ENCODE measurements at regions not wholly inside any gene's neighbourhood (a gene's known extent, or its start where the extent isn't known, plus 50 kb on each side); places are given as distances from the start of the nearest gene placed in this dataset.
"Not testable (repeated sequence)": the region's sequence is repeated elsewhere in the genome, so short reads cannot be mapped to it uniquely, and the experiment has no call there.

- DNase-seq (ENCODE audit: low read depth in 4 of 4, low spot score in 1 of 4): no peak
These were observed 165.5 kb upstream of the SALL3 start for GRCh38 chr18:78813936-78814710.

DNA sequence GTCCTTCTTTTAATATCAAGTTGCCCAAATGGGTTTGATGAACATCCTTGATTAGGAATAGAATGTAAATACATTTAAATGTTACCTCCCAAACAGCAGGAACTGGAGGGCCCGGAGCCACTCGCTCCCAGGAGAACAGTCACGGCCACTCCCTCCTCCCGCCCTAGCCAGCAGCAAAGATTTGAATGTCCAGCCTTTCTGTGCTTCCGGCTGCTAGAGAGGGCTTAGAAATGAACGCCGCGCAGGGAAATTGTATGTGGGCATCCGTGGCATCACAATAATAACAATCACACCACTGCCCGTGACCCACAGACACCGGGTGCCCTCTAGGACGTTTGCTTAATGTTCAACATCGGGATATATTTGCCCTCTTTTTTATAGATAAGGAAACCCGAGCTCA, 164.9 kb upstream of the SALL3 start:
- no peak for DNase-seq (ENCODE audit: low read depth in 4 of 4, low spot score in 1 of 4)

- no peak for DNase-seq (ENCODE audit: low read depth in 4 of 4, low spot score in 1 of 4)
These were observed 163.5 kb upstream of the SALL3 start for GRCh38 chr18:78816114-78816513.

DNA sequence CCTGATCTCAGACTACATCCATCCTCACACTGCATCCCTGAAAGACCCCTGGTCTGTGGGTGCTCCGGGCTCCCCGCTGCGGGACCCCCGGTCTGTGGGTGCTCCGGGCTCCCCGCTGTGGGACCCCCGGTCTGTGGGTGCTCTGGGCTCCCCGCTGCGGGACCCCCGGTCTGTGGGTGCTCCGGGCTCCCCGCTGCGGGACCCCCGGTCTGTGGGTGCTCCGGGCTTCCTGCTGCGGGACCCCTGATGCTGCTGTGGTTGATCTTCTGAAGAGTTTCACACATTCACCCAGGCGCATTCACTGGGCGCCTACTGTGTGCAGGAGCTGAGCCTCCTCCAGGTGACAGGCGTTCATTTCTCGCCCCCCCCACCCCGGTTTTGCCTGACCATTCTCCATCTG, 162.7 kb upstream of the SALL3 start:
- no peak for DNase-seq (ENCODE audit: low read depth in 4 of 4, low spot score in 1 of 4)

- DNase-seq (ENCODE audit: low read depth in 4 of 4, low spot score in 1 of 4): no peak
These were observed 161.1 kb upstream of the SALL3 start for GRCh38 chr18:78818495-78818894.

DNA sequence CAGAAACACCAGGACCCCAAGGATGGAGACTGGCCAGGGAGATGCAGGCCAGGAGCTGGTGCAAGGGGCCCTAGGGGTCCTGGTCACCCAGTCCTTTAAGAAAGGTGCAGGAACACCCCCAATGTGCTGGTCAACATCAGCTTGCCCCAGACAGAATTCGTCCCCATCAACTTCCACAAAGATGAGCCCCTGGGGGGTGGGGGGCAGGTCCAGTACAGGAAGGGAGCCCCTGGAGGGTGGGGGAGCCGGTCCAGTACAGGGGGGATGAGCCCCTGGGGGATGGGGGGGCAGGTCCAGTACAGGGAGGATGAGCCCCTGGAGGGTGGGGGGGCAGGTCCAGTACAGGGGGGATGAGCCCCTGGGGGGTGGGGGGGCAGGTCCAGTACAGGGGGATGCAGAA, 160.7 kb upstream of the SALL3 start:
- no peak for DNase-seq (ENCODE audit: low read depth in 4 of 4, low spot score in 1 of 4)

GRCh38 chr18:78820161-78820834, 159.3 kb upstream of the SALL3 start:
- no peak for DNase-seq (ENCODE audit: low read depth in 4 of 4, low spot score in 1 of 4)

DNA sequence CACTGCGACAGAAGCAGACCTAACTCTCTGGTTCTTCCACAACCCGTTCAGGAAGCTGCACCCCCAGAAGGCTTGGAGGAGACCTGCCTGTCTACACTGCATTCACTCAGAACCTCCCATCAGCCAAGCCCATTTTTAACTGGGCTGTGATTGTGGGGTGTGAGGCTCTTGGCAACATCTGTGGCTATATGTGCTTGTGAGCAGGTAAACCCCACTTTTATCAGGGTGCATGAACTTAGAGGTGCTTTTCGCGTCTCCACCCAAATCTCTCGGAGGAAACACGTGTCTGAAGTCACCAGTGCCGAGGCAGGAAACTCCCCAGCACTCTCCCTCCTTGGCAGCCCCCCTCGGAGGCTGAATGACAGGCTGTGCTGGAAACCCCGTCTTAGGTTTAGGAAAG, 158.2 kb upstream of the SALL3 start:
- DNase-seq (ENCODE audit: low read depth in 4 of 4, low spot score in 1 of 4): no peak

DNA sequence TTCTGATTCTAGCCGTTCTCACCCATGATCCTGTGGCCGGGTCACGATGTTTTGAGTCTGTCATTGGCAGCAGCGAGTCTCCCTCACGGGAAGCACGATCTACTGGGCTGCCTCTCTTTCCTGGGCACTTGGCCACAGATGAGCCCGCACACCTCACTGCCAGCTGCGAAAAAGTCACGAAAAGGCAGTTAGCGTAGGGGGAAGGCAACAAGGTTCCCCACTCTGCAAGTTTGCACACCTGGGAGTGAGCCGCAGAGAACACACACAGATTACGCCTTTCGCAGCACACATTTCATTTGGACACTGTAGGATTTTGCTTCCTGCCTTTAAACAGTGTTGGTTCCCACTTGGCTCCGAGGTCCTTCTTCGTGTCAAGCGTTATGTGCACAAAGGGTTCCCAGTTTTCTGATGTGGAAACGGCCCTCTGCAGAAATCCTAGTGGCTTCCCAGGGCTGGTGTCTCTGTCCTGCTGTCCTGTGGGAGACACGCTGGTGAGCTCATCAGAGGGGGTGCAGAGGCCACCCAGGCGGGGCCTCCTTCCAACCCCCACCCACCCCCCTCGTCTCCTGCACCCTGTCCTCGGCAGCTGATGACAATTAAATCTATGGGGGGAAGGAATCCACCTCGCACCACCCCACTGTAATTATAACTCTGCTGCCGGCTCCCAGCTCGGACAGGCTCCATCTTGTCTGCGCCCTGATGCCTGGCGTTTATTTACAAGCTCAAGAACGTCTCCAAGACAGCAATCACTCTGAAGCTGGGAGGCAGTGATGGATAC, 157.3 kb upstream of the SALL3 start:
- DNase-seq (ENCODE audit: low read depth in 4 of 4, low spot score in 1 of 4): no peak

DNA sequence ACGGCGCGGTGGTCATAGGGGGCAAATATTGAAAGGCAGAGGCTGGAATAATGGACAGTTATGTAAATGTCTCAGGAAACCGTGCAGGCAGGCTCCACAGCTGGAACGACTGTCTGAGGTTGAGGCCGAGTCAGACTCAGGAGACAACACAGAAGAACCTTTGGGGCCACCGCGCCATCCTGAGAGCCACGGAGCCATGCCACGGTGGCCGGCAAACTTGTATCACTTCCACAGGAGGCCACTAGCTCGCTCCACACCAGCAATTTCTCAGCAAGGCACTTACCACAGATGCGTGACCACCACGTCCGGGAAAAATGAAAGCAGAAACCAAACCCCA, 156.7 kb upstream of the SALL3 start:
- no peak for DNase-seq (ENCODE audit: low read depth in 4 of 4, low spot score in 1 of 4)

GRCh38 chr18:78825168-78825567, 154.4 kb upstream of the SALL3 start:
- no peak for DNase-seq (ENCODE audit: low read depth in 4 of 4, low spot score in 1 of 4)

DNA sequence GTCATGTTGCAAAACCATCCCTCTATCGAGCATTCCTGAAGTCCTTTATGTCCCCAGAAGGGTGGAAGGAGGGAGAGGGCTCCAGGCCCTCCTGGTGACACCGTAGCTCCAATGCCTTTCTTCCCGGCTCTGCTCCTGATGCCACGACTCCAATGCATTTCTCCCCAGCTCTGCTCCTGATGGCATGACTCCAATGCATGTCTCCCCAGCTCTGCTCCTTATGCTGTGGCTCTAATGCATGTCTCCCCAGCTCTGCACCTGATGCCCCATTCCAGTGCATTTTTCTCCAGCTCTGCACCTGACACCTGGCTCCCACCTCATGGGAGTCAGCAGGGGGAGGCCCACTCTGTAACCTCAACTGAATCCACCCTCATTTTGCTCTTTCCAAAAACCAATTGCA, 153.0 kb upstream of the SALL3 start:
- no peak for DNase-seq (ENCODE audit: low read depth in 4 of 4, low spot score in 1 of 4)

- no peak for DNase-seq (ENCODE audit: low read depth in 4 of 4, low spot score in 1 of 4)
These were observed 152.5 kb upstream of the SALL3 start for GRCh38 chr18:78827141-78827540.

- DNase-seq (ENCODE audit: low read depth in 4 of 4, low spot score in 1 of 4): no peak
These were observed 151.5 kb upstream of the SALL3 start for GRCh38 chr18:78828131-78828530.

GRCh38 chr18:78829026-78829425, 150.6 kb upstream of the SALL3 start:
- DNase-seq (ENCODE audit: low read depth in 4 of 4, low spot score in 1 of 4): not testable (repeated sequence)

GRCh38 chr18:78830161-78830560, 149.5 kb upstream of the SALL3 start:
- no peak for DNase-seq (ENCODE audit: low read depth in 4 of 4, low spot score in 1 of 4)

- DNase-seq (ENCODE audit: low read depth in 4 of 4, low spot score in 1 of 4): no peak
These were observed 148.8 kb upstream of the SALL3 start for GRCh38 chr18:78830826-78831225.

DNA sequence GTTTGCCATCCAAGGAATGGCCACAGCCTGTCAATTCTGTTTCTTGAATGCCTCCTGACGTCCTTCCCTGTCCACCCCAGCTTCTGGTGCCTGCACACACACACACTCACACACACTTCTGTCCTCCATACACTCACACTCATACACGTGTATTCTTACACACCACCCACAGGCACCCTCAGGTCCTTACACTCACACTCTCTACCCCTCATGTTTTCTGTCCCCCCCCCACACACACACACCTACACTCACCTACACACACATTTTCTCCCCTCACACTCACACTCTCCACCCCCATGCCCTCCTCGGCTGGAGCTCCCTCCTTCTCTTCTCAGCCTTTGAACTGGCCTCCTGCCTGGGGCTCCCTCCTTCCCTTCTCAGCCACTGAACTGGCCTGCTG, 148.0 kb upstream of the SALL3 start:
- DNase-seq (ENCODE audit: low read depth in 4 of 4, low spot score in 1 of 4): no peak

DNA sequence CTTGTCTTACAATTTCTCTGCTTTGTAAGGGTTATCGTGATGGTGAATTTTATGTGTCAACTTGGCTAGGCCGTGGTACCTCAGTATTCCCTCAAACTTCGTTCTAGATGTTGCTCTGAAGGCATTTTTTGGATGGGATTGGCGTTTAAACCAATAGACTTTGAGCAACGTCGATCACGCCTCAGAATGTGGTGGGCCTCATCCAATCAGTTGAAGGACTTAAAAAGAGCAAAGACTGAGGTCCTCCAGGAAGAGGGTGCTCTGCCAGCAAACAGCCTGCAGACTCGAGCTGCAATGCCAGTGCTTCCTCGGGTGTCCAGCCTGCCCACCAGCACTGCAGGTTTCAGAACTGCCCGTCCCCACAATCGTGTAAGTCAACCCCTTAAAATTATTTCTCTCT, 145.8 kb upstream of the SALL3 start:
- DNase-seq (ENCODE audit: low read depth in 4 of 4, low spot score in 1 of 4): no peak

DNA sequence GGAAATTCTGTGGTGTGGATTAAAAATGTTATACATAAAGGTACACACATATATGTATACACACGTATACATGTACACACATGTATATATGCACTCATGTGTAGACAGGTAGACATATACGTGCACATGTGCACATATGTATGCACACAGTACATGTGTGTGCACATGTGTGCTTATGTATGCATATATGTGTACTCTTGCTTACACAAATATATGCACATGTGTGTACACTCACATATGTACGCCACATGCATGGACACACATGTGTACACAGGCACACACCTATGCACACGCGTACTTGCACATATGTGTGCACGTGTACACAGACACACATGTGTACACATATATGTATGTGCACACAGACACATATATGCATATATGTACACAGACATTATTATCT, 142.8 kb upstream of the SALL3 start:
- DNase-seq (ENCODE audit: low read depth in 4 of 4, low spot score in 1 of 4): no peak

DNA sequence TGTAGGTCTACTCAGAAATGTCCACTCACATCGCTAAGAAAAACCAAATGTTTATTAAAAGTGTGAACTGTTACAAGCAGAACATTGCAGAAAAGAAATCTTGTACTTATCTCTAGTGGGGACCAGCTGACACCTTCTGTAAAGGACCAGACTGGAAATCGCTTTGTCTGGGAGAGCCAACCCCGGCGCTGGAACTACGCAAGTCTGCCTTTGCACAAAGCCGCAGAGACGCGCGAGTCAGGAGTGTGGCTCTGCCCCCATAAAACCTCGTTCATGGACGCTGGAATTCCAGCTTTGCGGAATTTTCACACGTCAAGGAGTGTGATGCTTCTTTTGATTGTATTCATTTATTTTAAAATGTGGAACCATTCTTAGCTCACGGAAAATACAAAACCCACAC, 141.9 kb upstream of the SALL3 start:
- DNase-seq (ENCODE audit: low read depth in 4 of 4, low spot score in 1 of 4): no peak

DNA sequence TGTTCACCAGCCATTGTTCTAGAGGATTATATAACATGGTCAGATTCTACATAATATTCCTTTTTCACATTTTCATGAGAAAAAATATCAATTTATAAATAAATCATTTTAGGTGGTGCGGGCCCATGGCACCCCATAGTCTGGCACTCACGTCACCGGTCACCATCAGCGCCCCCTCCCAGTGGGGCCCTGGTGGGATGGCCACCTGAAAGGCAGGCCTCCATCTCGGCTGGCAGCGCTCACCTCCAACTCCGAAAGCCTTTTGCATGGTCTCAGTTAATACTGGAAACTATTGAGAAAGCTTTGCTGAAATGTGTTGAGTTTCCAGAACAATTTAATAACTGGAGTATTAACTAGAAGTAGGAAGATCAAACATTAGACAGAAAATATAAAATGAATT, 141.4 kb upstream of the SALL3 start:
- no peak for DNase-seq (ENCODE audit: low read depth in 4 of 4, low spot score in 1 of 4)
